Mammary epithelial cell (primary cell): ENCODE measurements at regions not wholly inside any gene's neighbourhood (a gene's known extent, or its start where the extent isn't known, plus 50 kb on each side); places are given as distances from the start of the nearest gene placed in this dataset.

Experiments used
- EZH2 ChIP-seq: IDR thresholded peaks from 2 replicates; pipeline ENCODE4 v1.6.1; 2012; ENCODE audit warnings: low read length, inconsistent platforms, borderline replicate concordance
- TF ChIP-seq, protein P1 (sequence below), 2 donors: IDR thresholded peaks in 1 of 2; conservative IDR thresholded peaks in 1 of 2; 2 replicates each; pipeline ENCODE4 v1.5.1; 2011 to 2012; ENCODE audit warnings: inconsistent platforms in 2 of 2, low read length in 2 of 2, mild to moderate bottlenecking in 2 of 2, control low read depth in 1 of 2, low read depth in 1 of 2; ENCODE audit not compliant: insufficient read depth in 1 of 2; ENCODE audit errors: extremely low read depth in 1 of 2

DNA sequence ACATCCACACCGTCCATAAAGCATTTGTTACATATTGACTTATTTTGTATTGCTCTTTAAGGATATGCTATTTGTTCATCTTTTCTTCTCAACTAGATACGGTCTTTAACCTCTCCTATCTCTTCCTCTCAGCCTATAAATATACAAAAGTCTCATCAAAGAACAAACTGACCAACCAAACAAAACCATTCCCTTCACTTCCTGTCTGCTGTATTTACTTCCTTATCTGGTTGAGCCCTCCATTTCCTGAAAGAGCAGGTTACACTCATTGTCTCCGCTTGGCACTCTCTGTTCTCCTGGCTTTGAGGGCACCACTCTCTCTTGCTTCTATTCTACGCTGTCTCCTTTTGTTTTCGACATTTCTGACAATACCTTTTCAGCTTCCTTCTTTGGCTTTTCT lies 431.9 kb upstream of the TCF4 start:
- TF ChIP-seq, protein P1, sequence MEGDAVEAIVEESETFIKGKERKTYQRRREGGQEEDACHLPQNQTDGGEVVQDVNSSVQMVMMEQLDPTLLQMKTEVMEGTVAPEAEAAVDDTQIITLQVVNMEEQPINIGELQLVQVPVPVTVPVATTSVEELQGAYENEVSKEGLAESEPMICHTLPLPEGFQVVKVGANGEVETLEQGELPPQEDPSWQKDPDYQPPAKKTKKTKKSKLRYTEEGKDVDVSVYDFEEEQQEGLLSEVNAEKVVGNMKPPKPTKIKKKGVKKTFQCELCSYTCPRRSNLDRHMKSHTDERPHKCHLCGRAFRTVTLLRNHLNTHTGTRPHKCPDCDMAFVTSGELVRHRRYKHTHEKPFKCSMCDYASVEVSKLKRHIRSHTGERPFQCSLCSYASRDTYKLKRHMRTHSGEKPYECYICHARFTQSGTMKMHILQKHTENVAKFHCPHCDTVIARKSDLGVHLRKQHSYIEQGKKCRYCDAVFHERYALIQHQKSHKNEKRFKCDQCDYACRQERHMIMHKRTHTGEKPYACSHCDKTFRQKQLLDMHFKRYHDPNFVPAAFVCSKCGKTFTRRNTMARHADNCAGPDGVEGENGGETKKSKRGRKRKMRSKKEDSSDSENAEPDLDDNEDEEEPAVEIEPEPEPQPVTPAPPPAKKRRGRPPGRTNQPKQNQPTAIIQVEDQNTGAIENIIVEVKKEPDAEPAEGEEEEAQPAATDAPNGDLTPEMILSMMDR (conservative IDR thresholded peaks at IDR 0.05 in 1 of 2, IDR thresholded peaks at IDR 0.05 in 1 of 2; ENCODE audit: extremely low read depth in 1 of 2, insufficient read depth in 1 of 2, low read depth in 1 of 2, low read length in 2 of 2): no peak
- no peak for TF ChIP-seq EZH2
